ENCODE measurements at regions not wholly inside any gene's neighbourhood (a gene's known extent, or its start where the extent isn't known, plus 50 kb on each side); places are given as distances from the start of the nearest gene placed in this dataset.

GRCh38 chr6:44572346-44572745 is 184.8 kb downstream of the CDC5L start:
- DNase-seq (no peak), ATAC-seq (ENCODE audit: low read depth) (no peak)
- TF ChIP-seq CTCF (IDR thresholded peaks at IDR 0.05): no peak
- Mint-ChIP-seq H3K4me3 (no peak overlapping the region), H3K27ac (no peak overlapping the region), H3K27me3 (peaks cover 9% of the 10 kb centered on the region), H3K9me3 (no peaks in the 10 kb centered on the region), H3K36me3 (ENCODE audit: low read depth) (no peaks in the 10 kb centered on the region), H3K4me1 (no peaks in the 10 kb centered on the region)
- CTCF ChIA-PET: no interaction called here
- intact Hi-C loops (cut with micrococcal nuclease): no loop called here
- POLR2A ChIA-PET: no interaction called here

GRCh38 chr6:44575644-44576043 is 188.1 kb downstream of the CDC5L start:
- Mint-ChIP-seq H3K4me3 (no peak overlapping the region), H3K27me3 (peaks cover 17% of the 10 kb centered on the region), H3K27ac (no peak overlapping the region), H3K9me3 (no peaks in the 10 kb centered on the region), H3K36me3 (ENCODE audit: low read depth) (no peaks in the 10 kb centered on the region), H3K4me1 (no peaks in the 10 kb centered on the region)
- intact Hi-C loops (cut with micrococcal nuclease): no loop called here
- ATAC-seq (ENCODE audit: low read depth): no peak
- no peak for DNase-seq
- POLR2A ChIA-PET: no interaction called here
- no peak for TF ChIP-seq CTCF (IDR thresholded peaks at IDR 0.05)
- CTCF ChIA-PET: no interaction called here

GRCh38 chr6:44576132-44576631 is 188.7 kb downstream of the CDC5L start:
- H3K4me3 Mint-ChIP-seq: no peak overlapping the region
- H3K4me1 Mint-ChIP-seq: no peaks in the 10 kb centered on the region
- H3K27ac Mint-ChIP-seq: no peak overlapping the region
- no peak for DNase-seq
- peaks cover 15% of the 10 kb centered on the region for H3K27me3 Mint-ChIP-seq
- CTCF ChIA-PET: no interaction called here
- ATAC-seq (ENCODE audit: low read depth): no peak
- POLR2A ChIA-PET: no interaction called here
- no peak for TF ChIP-seq CTCF (IDR thresholded peaks at IDR 0.05)
- intact Hi-C loops (cut with micrococcal nuclease): no loop called here
- H3K36me3 Mint-ChIP-seq (ENCODE audit: low read depth): no peaks in the 10 kb centered on the region
- H3K9me3 Mint-ChIP-seq: no peaks in the 10 kb centered on the region

GRCh38 chr6:44580901-44581300 is 193.4 kb downstream of the CDC5L start:
- POLR2A ChIA-PET: no interaction called here
- no peaks in the 10 kb centered on the region for H3K36me3 Mint-ChIP-seq (ENCODE audit: low read depth)
- DNase-seq: no peak
- H3K4me1 Mint-ChIP-seq: no peaks in the 10 kb centered on the region
- no peak for ATAC-seq (ENCODE audit: low read depth)
- CTCF ChIA-PET: no interaction called here
- peaks cover 22% of the 10 kb centered on the region for H3K27me3 Mint-ChIP-seq
- no peak overlapping the region for H3K4me3 Mint-ChIP-seq
- H3K9me3 Mint-ChIP-seq: peaks cover 5% of the 10 kb centered on the region
- no peak for TF ChIP-seq CTCF (IDR thresholded peaks at IDR 0.05)
- H3K27ac Mint-ChIP-seq: no peak overlapping the region
- intact Hi-C loops (cut with micrococcal nuclease): no loop called here

GRCh38 chr6:44582930-44583329 is 195.4 kb downstream of the CDC5L start:
- POLR2A ChIA-PET: no interaction called here
- intact Hi-C loops (cut with micrococcal nuclease): no loop called here
- Mint-ChIP-seq H3K36me3 (ENCODE audit: low read depth) (no peaks in the 10 kb centered on the region), H3K27me3 (peaks cover 16% of the 10 kb centered on the region), H3K27ac (no peak overlapping the region), H3K9me3 (peaks cover 5% of the 10 kb centered on the region), H3K4me3 (no peak overlapping the region), H3K4me1 (no peaks in the 10 kb centered on the region)
- DNase-seq (no peak), ATAC-seq (ENCODE audit: low read depth) (no peak)
- no peak for TF ChIP-seq CTCF (IDR thresholded peaks at IDR 0.05)
- CTCF ChIA-PET: no interaction called here
